B cell (primary cell): ENCODE measurements at regions not wholly inside any gene's neighbourhood (a gene's known extent, or its start where the extent isn't known, plus 50 kb on each side); places are given as distances from the start of the nearest gene placed in this dataset.

Source experiments
- CTCF ChIP-seq: fragments of 200-600 bp; IDR thresholded peaks from one replicate; pipeline ENCODE4 v1.8.0; 2022; ENCODE audit warnings: antibody characterized with exemption, mild to moderate bottlenecking
- EZH2 ChIP-seq: IDR thresholded peaks from 2 replicates; pipeline ENCODE4 v1.6.1; 2012; ENCODE audit warnings: borderline replicate concordance, low read depth, mild to moderate bottlenecking, moderate library complexity, low read length; ENCODE audit not compliant: insufficient read depth, poor library complexity, severe bottlenecking

DNA sequence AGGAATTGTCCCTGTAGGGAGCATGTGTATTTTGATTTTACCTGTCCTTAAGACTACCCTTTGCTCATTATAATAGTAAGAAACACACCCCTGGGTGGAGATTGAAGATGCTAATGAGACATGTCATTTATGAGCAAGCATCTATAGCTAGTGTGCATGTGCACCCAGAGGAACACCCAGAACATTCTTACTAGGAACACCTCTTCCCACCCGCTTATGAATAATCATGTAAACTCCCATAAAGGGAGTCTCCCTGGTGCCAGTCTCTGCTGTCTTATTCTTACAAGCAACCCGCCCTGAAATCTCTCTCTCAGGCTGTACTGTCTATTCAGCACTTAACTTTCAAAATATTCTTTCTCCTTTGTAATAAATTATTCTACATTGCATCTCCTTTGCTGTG, 1227.3 kb downstream of the ROBO1 start:
- TF ChIP-seq CTCF: no peak
- no peak for TF ChIP-seq EZH2
